OCI-LY7 (cell line): ENCODE measurements at regions not wholly inside any gene's neighbourhood (a gene's known extent, or its start where the extent isn't known, plus 50 kb on each side); places are given as distances from the start of the nearest gene placed in this dataset.

ENCODE experiments used
- BruUV-seq: library from RNA; stranded (reverse); fragments of 400-500 nt; replicated peaks from 2 replicates; lab custom pipeline; 2021; lab: Mats Ljungman, UMichigan
- CTCF ChIA-PET: fragments of 300-600 bp; sonication (Branson Sonifier 250); formaldehyde crosslinking; loops from one replicate; lab custom pipeline; 2022; ENCODE audit warnings: antibody characterized with exemption; ENCODE audit not compliant: unreplicated experiment; lab: Charles Lee
- POLR2A ChIA-PET: fragments of 300-600 bp; sonication (Branson Sonifier 250); formaldehyde crosslinking; loops from one replicate; lab custom pipeline; 2022; ENCODE audit warnings: antibody characterized with exemption; lab: Charles Lee
- DNase-seq: peaks from one replicate; pipeline ENCODE4 v3.0.0-alpha.2; 2015; ENCODE audit warnings: low spot score
- H2AFZ ChIP-seq: fragments of 200-600 bp; sonication (generic), shearing (Covaris generic); 2 replicates; pipeline ENCODE4 v1.6.1; 2014; ENCODE audit warnings: mild to moderate bottlenecking, antibody characterized with exemption, low read length, moderate library complexity
- H3K27ac ChIP-seq: fragments of 200-600 bp; sonication (generic); 2 replicates; pipeline ENCODE4 v1.5.1; 2014; ENCODE audit warnings: mixed run types, low read depth, mild to moderate bottlenecking, moderate library complexity, low read length, inconsistent platforms; ENCODE audit not compliant: poor library complexity, severe bottlenecking
- H3K36me3 ChIP-seq: fragments of 200-600 bp; sonication (generic); 2 replicates; pipeline ENCODE4 v1.6.1; 2014; ENCODE audit warnings: mild to moderate bottlenecking, antibody characterized with exemption, low read length, moderate library complexity, mixed read lengths; ENCODE audit not compliant: insufficient read depth
- H3K4me1 ChIP-seq: fragments of 200-600 bp; sonication (generic); 2 replicates; pipeline ENCODE4 v1.5.1; 2014; ENCODE audit warnings: mild to moderate bottlenecking, low read length; ENCODE audit not compliant: insufficient read depth, poor library complexity, severe bottlenecking
- H3K4me2 ChIP-seq: fragments of 200-600 bp; sonication (generic); 2 replicates; pipeline ENCODE4 v1.6.1; 2014; ENCODE audit warnings: mild to moderate bottlenecking, low read length
- H3K4me3 ChIP-seq: fragments of 200-600 bp; sonication (generic); 2 replicates; pipeline ENCODE4 v1.5.1; 2014; ENCODE audit warnings: mild to moderate bottlenecking, low read depth, low read length; ENCODE audit not compliant: poor library complexity, severe bottlenecking
- H3K79me2 ChIP-seq: fragments of 200-600 bp; sonication (generic); 2 replicates; pipeline ENCODE4 v1.6.1; 2016; ENCODE audit warnings: low read depth, mild to moderate bottlenecking, low read length, moderate library complexity, mixed read lengths; ENCODE audit not compliant: insufficient read depth
- H3K9me2 ChIP-seq: fragments of 200-600 bp; sonication (generic); 2 replicates; pipeline ENCODE4 v1.6.1; 2016; ENCODE audit warnings: mild to moderate bottlenecking, low read length, mixed read lengths; ENCODE audit not compliant: insufficient read depth
- H3K9me3 ChIP-seq: fragments of 200-600 bp; sonication (generic); 2 replicates; pipeline ENCODE4 v1.6.1; 2014; ENCODE audit warnings: mild to moderate bottlenecking, mixed run types, low read length, mixed read lengths
- H4K20me1 ChIP-seq: fragments of 200-600 bp; sonication (generic); 2 replicates; pipeline ENCODE4 v1.6.1; 2014; ENCODE audit warnings: mild to moderate bottlenecking, antibody characterized with exemption, low read length, moderate library complexity, mixed read lengths; ENCODE audit not compliant: insufficient read depth
- CTCF ChIP-seq: fragments of 200-600 bp; sonication (generic); conservative IDR thresholded peaks from 2 replicates; pipeline ENCODE4 v1.5.1; 2014; ENCODE audit warnings: mild to moderate bottlenecking, antibody characterized with exemption, low read length, moderate library complexity, mixed read lengths
- EZH2phosphoT487 ChIP-seq: fragments of 200-600 bp; sonication (generic); IDR thresholded peaks from 2 replicates; pipeline ENCODE4 v1.6.1; 2018; ENCODE audit warnings: low read depth, borderline replicate concordance, mild to moderate bottlenecking, mixed run types, antibody characterized with exemption, low read length, moderate library complexity, mixed read lengths
- intact Hi-C: fragments of 100-400 bp; cut with micrococcal nuclease; formaldehyde crosslinking; loops from one replicate; pipeline ENCODE4 v1.10.0; 2022; ENCODE audit not compliant: unreplicated experiment

- Histone ChIP-seq H3K9me2 (no peaks in the 10 kb centered on the region), H3K4me2 (no peak overlapping the region), H4K20me1 (no peaks in the 10 kb centered on the region), H3K9me3 (no peaks in the 10 kb centered on the region), H3K4me1 (no peaks in the 10 kb centered on the region), H3K4me3 (no peak overlapping the region), H2AFZ (no peak overlapping the region), H3K27ac (no peak overlapping the region), H3K36me3 (no peaks in the 10 kb centered on the region), H3K79me2 (no peaks in the 10 kb centered on the region)
- no peak for DNase-seq
- intact Hi-C loops: no loop called here
- ChIA-PET CTCF (no interaction called here), POLR2A (no interaction called here)
- TF ChIP-seq EZH2phosphoT487 (no peak), CTCF (no peak)
- no TSS peak for BruUV-seq
Observed at GRCh38 chr12:113565368-113565767, 93.7 kb upstream of the LHX5 start.

- BruUV-seq: no TSS peak
- H3K36me3 ChIP-seq: no peaks in the 10 kb centered on the region
- H4K20me1 ChIP-seq: no peaks in the 10 kb centered on the region
- no peaks in the 10 kb centered on the region for H3K79me2 ChIP-seq
- no peak for TF ChIP-seq CTCF
- ChIA-PET CTCF (no interaction called here), POLR2A (no interaction called here)
- H3K9me3 ChIP-seq: no peaks in the 10 kb centered on the region
- DNase-seq: no peak
- H3K27ac ChIP-seq: no peak overlapping the region
- no peaks in the 10 kb centered on the region for H3K9me2 ChIP-seq
- no peak overlapping the region for H3K4me2 ChIP-seq
- intact Hi-C loops: no loop called here
- H2AFZ ChIP-seq: no peak overlapping the region
- H3K4me1 ChIP-seq: no peaks in the 10 kb centered on the region
- H3K4me3 ChIP-seq: no peak overlapping the region
Observed at GRCh38 chr12:113561068-113561780, 89.6 kb upstream of the LHX5 start.

GRCh38 chr12:113559466-113559865 lies 87.8 kb upstream of the LHX5 start:
- intact Hi-C loops: no loop called here
- ChIA-PET POLR2A (no interaction called here), CTCF (no interaction called here)
- Histone ChIP-seq H3K9me3 (no peaks in the 10 kb centered on the region), H4K20me1 (no peaks in the 10 kb centered on the region), H3K9me2 (no peaks in the 10 kb centered on the region), H2AFZ (no peak overlapping the region), H3K4me1 (no peaks in the 10 kb centered on the region), H3K79me2 (no peaks in the 10 kb centered on the region), H3K27ac (no peak overlapping the region), H3K4me2 (no peak overlapping the region), H3K36me3 (no peaks in the 10 kb centered on the region), H3K4me3 (no peak overlapping the region)
- no peak for DNase-seq
- no TSS peak for BruUV-seq
- no peak for TF ChIP-seq CTCF
